Peyer's patch (tissue), 4 donors: ENCODE measurements at regions not wholly inside any gene's neighbourhood (a gene's known extent, or its start where the extent isn't known, plus 50 kb on each side); places are given as distances from the start of the nearest gene placed in this dataset.
"Not testable (repeated sequence)": the region's sequence is repeated elsewhere in the genome, so short reads cannot be mapped to it uniquely, and the experiment has no call there.

Experiments
- DNase-seq, 3 donors: peaks; one replicate each; pipeline ENCODE4 v3.0.0-alpha.2; 2017 to 2019
- H3K27ac ChIP-seq, 4 donors: fragments of 200-600 bp; sonication (generic); one replicate each; pipeline ENCODE4 v1.5.1; 2016 to 2019
- H3K27me3 ChIP-seq, 2 donors: fragments of 200-600 bp; sonication (generic); one replicate each; pipeline ENCODE4 v1.5.1; 2019
- H3K36me3 ChIP-seq, 3 donors: fragments of 200-600 bp; sonication (generic); one replicate each; pipeline ENCODE4 v1.5.1; 2016 to 2019
- H3K4me1 ChIP-seq, 4 donors: fragments of 200-600 bp; sonication (generic); one replicate each; pipeline ENCODE4 v1.5.1; 2016 to 2019
- H3K4me3 ChIP-seq, 4 donors: fragments of 200-600 bp; sonication (generic); 1 replicate in 3 of 4; 2 replicates in 1 of 4; pipeline ENCODE4 v1.5.1; 2016 to 2019; ENCODE audit warnings: mild to moderate bottlenecking in 1 of 4
- H3K9me3 ChIP-seq, 4 donors: fragments of 200-600 bp; sonication (generic); one replicate each; pipeline ENCODE4 v1.5.1; 2016 to 2019; ENCODE audit warnings: mild to moderate bottlenecking in 1 of 4
- CTCF ChIP-seq, 6 experiments: fragments of 450-650 bp in 4 of 6; fragments of 200-600 bp in 2 of 6; sonication (generic) in 1 of 6; IDR thresholded peaks; one replicate each; pipeline ENCODE4 v1.5.1; 2017 to 2019; ENCODE audit warnings: antibody characterized with exemption in 6 of 6, mild to moderate bottlenecking in 3 of 6, moderate library complexity in 1 of 6
- POLR2A ChIP-seq, 2 donors: fragments of 450-650 bp; IDR thresholded peaks; one replicate each; pipeline ENCODE4 v1.5.1; 2017; ENCODE audit warnings: antibody characterized with exemption in 2 of 2, mild to moderate bottlenecking in 2 of 2, moderate library complexity in 2 of 2

DNA sequence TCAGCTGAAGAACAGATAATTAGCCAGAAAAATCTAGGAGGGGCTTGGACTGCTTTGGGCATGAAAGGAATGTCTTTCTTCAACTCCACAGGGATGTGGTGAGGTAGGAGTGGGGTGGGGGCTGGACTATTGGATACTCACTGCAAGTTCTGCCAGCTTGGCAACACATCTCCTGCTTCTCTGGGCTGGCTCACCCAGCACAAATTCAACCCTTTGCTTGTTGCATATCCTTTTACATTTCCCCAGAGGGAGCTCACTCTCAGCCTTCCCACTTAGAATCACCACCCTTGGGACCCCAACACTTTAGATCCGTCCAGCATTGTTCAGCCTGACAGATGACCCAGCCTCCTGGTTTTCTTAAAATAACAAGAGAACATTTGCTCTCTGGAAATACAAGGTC lies 120.6 kb downstream of the KDR start:
- no peaks in the 10 kb centered on the region for H3K4me1 ChIP-seq
- H3K27me3 ChIP-seq: no peaks in the 10 kb centered on the region
- H3K4me3 ChIP-seq: no peak overlapping the region
- no peaks in the 10 kb centered on the region for H3K9me3 ChIP-seq
- no peak for DNase-seq
- H3K27ac ChIP-seq: no peak overlapping the region
- TF ChIP-seq CTCF (IDR thresholded peaks at IDR 0.05) (no peak), POLR2A (IDR thresholded peaks at IDR 0.05) (no peak)
- H3K36me3 ChIP-seq: no peaks in the 10 kb centered on the region

DNA sequence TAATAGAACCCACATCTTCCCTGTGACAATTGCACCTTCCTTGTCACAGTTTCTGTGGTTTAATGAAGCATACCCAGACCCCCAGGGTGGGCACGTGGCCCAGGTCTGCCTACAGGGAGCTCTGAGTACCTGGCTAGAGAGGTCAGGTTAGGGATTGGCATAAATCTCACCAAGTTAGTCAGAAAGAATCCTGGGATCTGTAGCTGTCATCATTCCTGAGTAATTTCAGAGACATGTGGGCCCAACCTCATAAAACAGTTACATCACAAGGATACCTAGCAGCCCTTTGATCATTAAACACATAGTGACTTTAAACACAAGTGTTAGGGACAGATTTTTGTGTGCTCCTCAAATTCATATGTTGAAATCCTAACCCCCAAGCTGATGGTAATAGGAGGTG lies 123.0 kb downstream of the KDR start:
- H3K27me3 ChIP-seq: no peaks in the 10 kb centered on the region
- H3K4me1 ChIP-seq: no peaks in the 10 kb centered on the region
- H3K27ac ChIP-seq: no peak overlapping the region
- H3K36me3 ChIP-seq: no peaks in the 10 kb centered on the region
- DNase-seq: no peak
- no peaks in the 10 kb centered on the region for H3K9me3 ChIP-seq
- TF ChIP-seq CTCF (IDR thresholded peaks at IDR 0.05): no peak
- TF ChIP-seq POLR2A (IDR thresholded peaks at IDR 0.05): no peak
- H3K4me3 ChIP-seq: no peak overlapping the region

GRCh38 chr4:55001538-55001937 lies 123.9 kb downstream of the KDR start:
- no peak for TF ChIP-seq POLR2A (IDR thresholded peaks at IDR 0.05)
- no peak for TF ChIP-seq CTCF (IDR thresholded peaks at IDR 0.05)
- DNase-seq: no peak

DNA sequence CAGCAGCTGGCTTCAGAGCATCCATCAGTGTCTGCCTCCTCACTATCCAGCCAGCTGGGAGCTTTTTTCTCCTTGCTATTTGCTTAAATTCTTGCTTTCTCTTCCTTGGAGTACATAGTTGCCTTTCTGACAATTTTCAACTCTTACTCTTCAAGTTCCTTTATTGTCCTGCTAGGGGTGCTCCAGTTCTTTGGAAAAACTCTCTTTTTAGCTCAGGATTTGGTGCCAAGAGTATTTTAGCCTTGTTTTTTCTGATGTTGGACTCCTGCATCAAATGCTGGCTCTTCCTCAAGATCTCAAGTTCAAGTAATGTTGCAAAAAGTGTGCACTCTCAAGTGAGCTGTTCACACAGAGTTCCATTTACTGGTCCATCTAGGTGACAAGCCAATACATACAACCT lies 126.4 kb downstream of the KDR start:
- DNase-seq: no peak
- Histone ChIP-seq H3K9me3 (no peaks in the 10 kb centered on the region), H3K36me3 (no peaks in the 10 kb centered on the region), H3K4me1 (no peaks in the 10 kb centered on the region), H3K27ac (no peak overlapping the region), H3K4me3 (no peak overlapping the region), H3K27me3 (no peaks in the 10 kb centered on the region)
- no peak for TF ChIP-seq POLR2A (IDR thresholded peaks at IDR 0.05)
- peak in 3 of 6 experiments; percentile 15 to 33 (median 29) for TF ChIP-seq CTCF (IDR thresholded peaks at IDR 0.05)

More at GRCh38 chr4:55001538-55001937, 123.9 kb downstream of the KDR start:
- Histone ChIP-seq H3K27me3 (no peaks in the 10 kb centered on the region), H3K4me3 (no peak overlapping the region), H3K9me3 (no peaks in the 10 kb centered on the region), H3K4me1 (no peaks in the 10 kb centered on the region), H3K36me3 (no peaks in the 10 kb centered on the region), H3K27ac (no peak overlapping the region)

- H3K4me1 ChIP-seq, H3K4me3 ChIP-seq, H3K27me3 ChIP-seq, H3K27ac ChIP-seq, H3K9me3 ChIP-seq, DNase-seq, H3K36me3 ChIP-seq: not testable (repeated sequence)
These were observed 131.8 kb downstream of the KDR start for GRCh38 chr4:54993473-54994026.

GRCh38 chr4:54992266-54992665 lies 133.1 kb downstream of the KDR start:
- Histone ChIP-seq H3K4me3 (no peak overlapping the region), H3K36me3 (no peaks in the 10 kb centered on the region), H3K27ac (no peak overlapping the region), H3K4me1 (no peaks in the 10 kb centered on the region), H3K27me3 (no peaks in the 10 kb centered on the region), H3K9me3 (peaks cover 0 to 4% (median 0%) of the 10 kb centered on the region in 4 donors)
- DNase-seq: no peak
- TF ChIP-seq CTCF (IDR thresholded peaks at IDR 0.05): no peak
- no peak for TF ChIP-seq POLR2A (IDR thresholded peaks at IDR 0.05)
